ENCODE measurements at regions not wholly inside any gene's neighbourhood (a gene's known extent, or its start where the extent isn't known, plus 50 kb on each side); places are given as distances from the start of the nearest gene placed in this dataset.

DNA sequence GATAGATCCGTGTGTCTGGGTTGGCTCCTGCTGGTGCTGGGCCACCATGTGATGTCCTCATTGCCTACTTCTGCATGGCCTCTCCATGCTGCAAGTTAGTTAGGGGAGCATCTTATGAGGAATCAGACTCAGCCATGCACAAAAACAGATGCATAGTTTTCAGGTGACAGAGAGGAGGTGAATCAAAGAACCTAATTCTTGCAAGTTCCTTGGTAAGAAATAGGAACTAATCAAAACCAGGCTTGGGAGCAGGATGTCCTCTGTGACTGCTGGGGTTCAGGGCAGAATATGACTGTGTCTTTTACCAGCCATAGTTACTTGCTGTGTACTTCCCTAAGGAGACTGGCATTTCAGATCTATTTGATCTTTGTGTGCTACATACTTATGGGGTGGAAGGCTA, 61.6 kb downstream of the C9orf152 start:
- Mint-ChIP-seq H3K36me3 (ENCODE audit: low read depth, unreplicated experiment) (peaks cover 69% of the 10 kb centered on the region), H3K9me3 (ENCODE audit: unreplicated experiment) (no peaks in the 10 kb centered on the region), H3K27ac (ENCODE audit: unreplicated experiment) (peak overlapping the region; percentile 65), H3K27me3 (ENCODE audit: unreplicated experiment) (peaks cover 14% of the 10 kb centered on the region), H3K4me1 (ENCODE audit: unreplicated experiment) (peaks cover 73% of the 10 kb centered on the region), H3K4me3 (ENCODE audit: unreplicated experiment) (peak overlapping the region; percentile 47)
- TF ChIP-seq, protein P1, sequence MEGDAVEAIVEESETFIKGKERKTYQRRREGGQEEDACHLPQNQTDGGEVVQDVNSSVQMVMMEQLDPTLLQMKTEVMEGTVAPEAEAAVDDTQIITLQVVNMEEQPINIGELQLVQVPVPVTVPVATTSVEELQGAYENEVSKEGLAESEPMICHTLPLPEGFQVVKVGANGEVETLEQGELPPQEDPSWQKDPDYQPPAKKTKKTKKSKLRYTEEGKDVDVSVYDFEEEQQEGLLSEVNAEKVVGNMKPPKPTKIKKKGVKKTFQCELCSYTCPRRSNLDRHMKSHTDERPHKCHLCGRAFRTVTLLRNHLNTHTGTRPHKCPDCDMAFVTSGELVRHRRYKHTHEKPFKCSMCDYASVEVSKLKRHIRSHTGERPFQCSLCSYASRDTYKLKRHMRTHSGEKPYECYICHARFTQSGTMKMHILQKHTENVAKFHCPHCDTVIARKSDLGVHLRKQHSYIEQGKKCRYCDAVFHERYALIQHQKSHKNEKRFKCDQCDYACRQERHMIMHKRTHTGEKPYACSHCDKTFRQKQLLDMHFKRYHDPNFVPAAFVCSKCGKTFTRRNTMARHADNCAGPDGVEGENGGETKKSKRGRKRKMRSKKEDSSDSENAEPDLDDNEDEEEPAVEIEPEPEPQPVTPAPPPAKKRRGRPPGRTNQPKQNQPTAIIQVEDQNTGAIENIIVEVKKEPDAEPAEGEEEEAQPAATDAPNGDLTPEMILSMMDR (IDR thresholded peaks at IDR 0.05; ENCODE audit: unreplicated experiment), result no peak
- DNase-seq (ENCODE audit: low spot score), result no peak

DNA sequence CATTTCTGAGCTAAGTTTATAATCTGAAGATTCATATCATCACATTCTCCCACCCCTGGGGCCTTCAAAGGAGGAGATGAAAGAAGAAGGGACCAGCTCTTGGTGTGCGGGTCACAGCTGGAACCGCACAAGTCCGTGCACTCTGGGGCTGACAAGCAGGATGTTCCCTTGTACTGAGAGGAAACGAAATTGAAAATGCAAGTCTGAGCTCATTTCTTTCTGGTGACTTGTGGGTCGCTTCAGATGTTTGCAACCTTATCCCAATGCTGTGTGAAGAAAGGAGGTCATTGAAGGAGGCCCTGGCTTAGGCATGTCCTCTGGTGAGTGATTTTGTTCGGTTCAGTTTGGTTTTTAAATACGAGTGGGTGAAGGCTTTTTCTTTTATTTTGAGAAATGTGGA, 59.6 kb downstream of the C9orf152 start:
- Mint-ChIP-seq H3K4me1 (ENCODE audit: unreplicated experiment) (peaks cover 75% of the 10 kb centered on the region), H3K36me3 (ENCODE audit: low read depth, unreplicated experiment) (peaks cover 67% of the 10 kb centered on the region), H3K27ac (ENCODE audit: unreplicated experiment) (peak overlapping the region; percentile 38), H3K4me3 (ENCODE audit: unreplicated experiment) (peak overlapping the region; percentile 57), H3K9me3 (ENCODE audit: unreplicated experiment) (no peaks in the 10 kb centered on the region), H3K27me3 (ENCODE audit: unreplicated experiment) (peaks cover 27% of the 10 kb centered on the region)
- DNase-seq (ENCODE audit: low spot score), result no peak
- TF ChIP-seq, protein P1 (IDR thresholded peaks at IDR 0.05; ENCODE audit: unreplicated experiment), result no peak

DNA sequence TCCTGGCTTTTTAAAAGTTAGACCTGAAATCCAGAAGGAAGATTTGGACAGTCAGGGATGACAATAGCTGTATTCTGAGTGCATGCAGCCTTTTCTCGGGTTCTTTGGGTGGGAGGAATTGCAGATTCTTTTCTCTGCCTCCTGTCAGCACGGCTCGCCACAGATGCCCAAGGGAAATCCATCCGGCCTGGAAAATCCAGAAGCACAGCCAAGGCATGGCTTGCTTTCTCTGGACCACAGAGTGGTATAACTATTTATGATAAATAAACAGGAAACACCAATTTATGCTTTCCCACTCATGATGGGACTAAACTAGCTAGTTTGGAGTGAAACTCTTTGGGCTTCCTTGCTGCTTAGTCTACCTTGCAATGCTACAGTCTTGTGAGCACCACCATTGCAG, 59.1 kb downstream of the C9orf152 start:
- Mint-ChIP-seq H3K36me3 (ENCODE audit: low read depth, unreplicated experiment) (peaks cover 62% of the 10 kb centered on the region), H3K9me3 (ENCODE audit: unreplicated experiment) (no peaks in the 10 kb centered on the region), H3K27ac (ENCODE audit: unreplicated experiment) (peak overlapping the region; percentile 57), H3K27me3 (ENCODE audit: unreplicated experiment) (peaks cover 29% of the 10 kb centered on the region), H3K4me3 (ENCODE audit: unreplicated experiment) (no peak overlapping the region), H3K4me1 (ENCODE audit: unreplicated experiment) (peaks cover 73% of the 10 kb centered on the region)
- TF ChIP-seq, protein P1 (IDR thresholded peaks at IDR 0.05; ENCODE audit: unreplicated experiment), result no peak
- DNase-seq (ENCODE audit: low spot score), result no peak
